Kidney epithelial cell (primary cell): ENCODE measurements at regions not wholly inside any gene's neighbourhood (a gene's known extent, or its start where the extent isn't known, plus 50 kb on each side); places are given as distances from the start of the nearest gene placed in this dataset.

Experiments used
- DNase-seq: peaks from one replicate; pipeline ENCODE4 v3.0.0-alpha.2; 2010; ENCODE audit warnings: low read depth
- H3K27me3 ChIP-seq: 2 replicates; pipeline ENCODE4 v1.6.0; 2011; ENCODE audit warnings: low read length; ENCODE audit not compliant: control insufficient read depth, insufficient read depth
- H3K36me3 ChIP-seq: 2 replicates; pipeline ENCODE4 v1.5.1; 2011; ENCODE audit warnings: low read length; ENCODE audit not compliant: control insufficient read depth, insufficient read depth
- H3K4me3 ChIP-seq: 2 replicates; pipeline ENCODE4 v1.5.1; 2011; ENCODE audit warnings: low read depth, mild to moderate bottlenecking, control low read depth, low read length
- TF ChIP-seq, protein P1 (sequence below): IDR thresholded peaks from 2 replicates; pipeline ENCODE4 v1.5.1; 2011; ENCODE audit warnings: mild to moderate bottlenecking, moderate library complexity, low read length, control low read depth, inconsistent platforms; ENCODE audit not compliant: insufficient read depth, poor library complexity, severe bottlenecking

DNA sequence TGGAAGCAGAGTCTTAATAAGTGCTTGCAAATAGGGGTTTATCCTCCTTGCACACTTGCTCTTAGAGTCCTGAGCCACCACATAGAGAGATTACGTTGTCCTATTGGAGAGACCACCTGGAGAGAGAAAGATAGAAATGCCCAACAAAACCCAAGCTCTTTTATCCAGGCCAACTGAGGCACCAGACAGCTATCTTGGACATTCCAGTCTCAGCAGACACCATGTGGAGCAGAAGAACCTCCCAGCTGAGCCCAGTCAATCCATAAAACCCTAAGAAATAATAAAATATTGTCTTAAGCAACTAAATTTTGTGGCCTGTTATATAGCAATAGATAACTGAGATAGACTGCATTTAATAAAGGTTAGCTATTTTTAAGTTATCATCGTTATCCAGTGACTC, 105.7 kb upstream of the PFN2 start:
- H3K4me3 ChIP-seq = no peak overlapping the region
- no peaks in the 10 kb centered on the region for H3K27me3 ChIP-seq
- DNase-seq = no peak
- no peaks in the 10 kb centered on the region for H3K36me3 ChIP-seq
- TF ChIP-seq, protein P1, sequence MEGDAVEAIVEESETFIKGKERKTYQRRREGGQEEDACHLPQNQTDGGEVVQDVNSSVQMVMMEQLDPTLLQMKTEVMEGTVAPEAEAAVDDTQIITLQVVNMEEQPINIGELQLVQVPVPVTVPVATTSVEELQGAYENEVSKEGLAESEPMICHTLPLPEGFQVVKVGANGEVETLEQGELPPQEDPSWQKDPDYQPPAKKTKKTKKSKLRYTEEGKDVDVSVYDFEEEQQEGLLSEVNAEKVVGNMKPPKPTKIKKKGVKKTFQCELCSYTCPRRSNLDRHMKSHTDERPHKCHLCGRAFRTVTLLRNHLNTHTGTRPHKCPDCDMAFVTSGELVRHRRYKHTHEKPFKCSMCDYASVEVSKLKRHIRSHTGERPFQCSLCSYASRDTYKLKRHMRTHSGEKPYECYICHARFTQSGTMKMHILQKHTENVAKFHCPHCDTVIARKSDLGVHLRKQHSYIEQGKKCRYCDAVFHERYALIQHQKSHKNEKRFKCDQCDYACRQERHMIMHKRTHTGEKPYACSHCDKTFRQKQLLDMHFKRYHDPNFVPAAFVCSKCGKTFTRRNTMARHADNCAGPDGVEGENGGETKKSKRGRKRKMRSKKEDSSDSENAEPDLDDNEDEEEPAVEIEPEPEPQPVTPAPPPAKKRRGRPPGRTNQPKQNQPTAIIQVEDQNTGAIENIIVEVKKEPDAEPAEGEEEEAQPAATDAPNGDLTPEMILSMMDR = no peak

DNA sequence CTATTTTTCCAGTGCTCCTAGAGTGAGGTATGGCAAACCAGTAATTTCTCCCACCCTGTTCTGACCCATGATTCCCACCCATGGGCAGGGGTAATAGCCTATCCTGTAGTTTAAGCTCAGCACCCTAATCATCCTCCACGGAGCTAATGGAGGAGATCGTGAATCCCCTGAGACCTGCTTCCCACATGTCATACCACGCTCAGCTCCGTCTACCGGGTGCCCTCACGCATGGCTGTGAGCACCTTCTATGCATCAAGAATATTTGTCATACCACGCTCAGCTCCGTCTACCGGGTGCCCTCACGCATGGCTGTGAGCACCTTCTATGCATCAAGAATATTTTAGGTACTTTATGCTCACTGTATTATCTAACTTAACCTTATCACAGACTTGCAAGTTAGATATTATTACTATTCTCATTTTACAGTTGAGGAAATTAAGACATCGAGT, 104.7 kb upstream of the PFN2 start:
- no peaks in the 10 kb centered on the region for H3K27me3 ChIP-seq
- DNase-seq = no peak
- H3K4me3 ChIP-seq = no peak overlapping the region
- H3K36me3 ChIP-seq = no peaks in the 10 kb centered on the region
- TF ChIP-seq, protein P1 = no peak

DNA sequence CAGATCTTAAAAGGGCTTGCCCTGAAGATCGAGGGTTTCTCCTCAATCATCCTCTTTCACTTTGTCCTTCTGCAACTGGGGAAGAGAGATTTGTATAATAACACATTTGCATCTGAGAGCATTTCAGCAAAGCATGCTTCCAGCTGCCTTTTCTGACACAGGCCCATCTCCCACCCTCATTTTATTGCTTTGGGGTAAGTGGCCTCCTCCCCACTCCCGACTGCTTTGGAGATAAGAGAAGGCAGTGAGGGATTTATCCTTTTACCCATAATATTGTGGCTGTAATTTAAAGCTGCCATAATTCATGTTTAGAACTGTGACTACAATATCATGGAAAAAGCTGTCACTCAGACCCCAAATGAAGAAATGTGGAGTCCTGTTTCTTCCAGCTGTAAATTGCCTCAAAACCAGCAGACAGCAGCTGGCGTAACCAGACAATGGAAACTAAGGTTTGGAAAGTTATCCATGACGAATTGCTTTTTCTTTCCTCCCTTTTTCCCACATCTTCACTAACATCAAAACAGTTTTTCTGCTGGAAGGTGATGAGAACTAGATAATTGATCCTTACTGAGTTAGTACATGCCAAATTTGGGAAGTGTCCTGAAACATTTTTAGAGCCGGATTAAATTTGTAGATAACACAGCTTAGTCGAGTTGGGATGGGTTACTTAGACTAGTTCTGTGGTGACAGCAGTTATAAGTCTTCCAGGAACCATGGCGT, 104.2 kb upstream of the PFN2 start:
- no peak for DNase-seq
- TF ChIP-seq, protein P1 = no peak
- H3K36me3 ChIP-seq = no peaks in the 10 kb centered on the region
- no peak overlapping the region for H3K4me3 ChIP-seq
- no peaks in the 10 kb centered on the region for H3K27me3 ChIP-seq

DNA sequence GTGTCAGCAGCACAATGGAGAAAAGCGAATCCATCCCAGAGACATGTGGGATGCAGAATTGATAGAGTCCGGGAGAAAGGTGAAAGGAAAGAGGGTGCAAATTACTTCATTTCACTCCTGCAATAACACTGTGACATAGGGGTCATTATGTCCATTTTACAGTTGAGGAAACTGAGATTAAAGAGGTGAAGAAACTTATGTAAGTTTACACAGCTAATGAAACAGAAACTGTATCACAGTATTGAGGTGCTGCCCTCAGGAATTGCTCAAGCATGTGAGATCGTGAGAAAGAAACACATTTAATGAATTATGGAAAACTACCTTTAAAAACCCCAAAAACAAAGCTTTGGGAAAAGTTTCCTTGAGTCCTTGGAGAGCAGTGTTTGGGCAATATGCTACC, 103.6 kb upstream of the PFN2 start:
- no peaks in the 10 kb centered on the region for H3K36me3 ChIP-seq
- TF ChIP-seq, protein P1 = no peak
- H3K27me3 ChIP-seq = no peaks in the 10 kb centered on the region
- no peak overlapping the region for H3K4me3 ChIP-seq
- no peak for DNase-seq

DNA sequence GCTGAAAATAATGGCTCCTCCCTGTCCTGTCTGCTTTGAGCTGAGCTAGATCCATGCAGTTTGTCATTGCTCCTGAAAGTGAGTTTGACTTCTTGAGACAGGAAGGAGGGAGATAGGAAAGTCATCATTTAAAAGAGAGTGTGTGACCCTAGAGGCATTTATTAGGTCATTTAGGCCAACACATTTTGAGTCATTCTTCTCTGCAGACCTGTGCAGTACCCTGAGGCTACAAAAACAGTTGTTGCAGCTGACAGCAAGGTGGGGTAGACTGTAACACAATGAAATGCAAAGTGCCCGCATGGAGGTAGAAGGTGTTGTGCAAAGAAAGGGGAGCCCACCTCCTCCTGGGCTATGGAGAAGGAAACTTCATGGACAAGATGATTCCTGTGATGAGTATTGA, 102.8 kb upstream of the PFN2 start:
- H3K27me3 ChIP-seq = no peaks in the 10 kb centered on the region
- no peaks in the 10 kb centered on the region for H3K36me3 ChIP-seq
- H3K4me3 ChIP-seq = no peak overlapping the region
- TF ChIP-seq, protein P1 = no peak
- no peak for DNase-seq

DNA sequence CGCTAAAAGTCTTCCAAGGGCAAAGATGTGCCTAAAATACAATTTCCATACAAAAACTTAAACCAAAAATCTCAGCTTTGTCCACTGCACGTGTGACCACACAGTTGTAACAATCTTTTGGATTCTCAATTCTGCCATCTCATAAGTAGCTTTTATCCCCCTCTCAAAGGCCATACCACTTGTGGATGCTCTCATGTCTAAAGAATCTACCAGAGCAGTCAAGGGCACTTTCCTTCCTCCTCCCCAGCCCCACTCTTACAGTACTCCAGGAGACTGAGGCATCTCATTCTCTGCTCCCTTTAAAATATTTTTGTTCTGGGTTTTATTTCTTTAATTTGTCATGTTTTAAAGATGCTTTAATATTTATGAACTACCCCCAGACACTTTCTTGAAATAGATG, 102.3 kb upstream of the PFN2 start:
- no peaks in the 10 kb centered on the region for H3K36me3 ChIP-seq
- DNase-seq = no peak
- TF ChIP-seq, protein P1 = no peak
- H3K27me3 ChIP-seq = no peaks in the 10 kb centered on the region
- no peak overlapping the region for H3K4me3 ChIP-seq
